ENCODE measurements at regions not wholly inside any gene's neighbourhood (a gene's known extent, or its start where the extent isn't known, plus 50 kb on each side); places are given as distances from the start of the nearest gene placed in this dataset.

DNA sequence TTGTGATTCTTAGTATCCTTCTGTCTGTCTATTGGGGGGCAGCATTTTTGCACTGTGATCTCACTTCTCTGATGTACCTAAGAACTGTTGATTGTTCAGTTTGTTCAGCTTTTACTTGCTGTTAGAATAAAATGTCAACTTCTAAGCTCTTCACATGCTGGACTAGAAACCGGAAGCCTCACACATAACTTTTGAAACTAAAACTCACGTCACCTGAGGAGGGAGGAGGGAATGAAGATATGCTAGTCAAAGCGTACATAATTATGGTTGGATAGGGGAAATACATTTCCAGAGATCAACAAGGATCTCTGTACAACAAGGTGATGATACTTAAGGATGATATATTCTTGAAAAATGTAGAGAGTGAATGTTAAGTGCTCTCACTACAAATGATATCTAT, 609.7 kb downstream of the INHBA start:
- H3K9me3 ChIP-seq (ENCODE audit: control insufficient read depth in 1 of 2, low read length in 2 of 2) = no peaks in the 10 kb centered on the region
- H3K27ac ChIP-seq (ENCODE audit: low read depth, low read length) = no peak overlapping the region
- no peak overlapping the region for H3K9ac ChIP-seq (ENCODE audit: low read depth in 1 of 2, low read length in 2 of 2)
- no peak overlapping the region for H3K4me3 ChIP-seq (ENCODE audit: low read depth in 1 of 2, low read length in 2 of 2)
- no peaks in the 10 kb centered on the region for H3K27me3 ChIP-seq (ENCODE audit: control insufficient read depth in 1 of 2, insufficient read depth in 2 of 2, low read length in 2 of 2)
- H3K4me1 ChIP-seq (ENCODE audit: control insufficient read depth in 1 of 2, insufficient read depth in 2 of 2, low read length in 2 of 2) = no peaks in the 10 kb centered on the region
- no peaks in the 10 kb centered on the region for H3K36me3 ChIP-seq (ENCODE audit: control insufficient read depth in 1 of 2, insufficient read depth in 2 of 2, low read length in 2 of 2)

DNA sequence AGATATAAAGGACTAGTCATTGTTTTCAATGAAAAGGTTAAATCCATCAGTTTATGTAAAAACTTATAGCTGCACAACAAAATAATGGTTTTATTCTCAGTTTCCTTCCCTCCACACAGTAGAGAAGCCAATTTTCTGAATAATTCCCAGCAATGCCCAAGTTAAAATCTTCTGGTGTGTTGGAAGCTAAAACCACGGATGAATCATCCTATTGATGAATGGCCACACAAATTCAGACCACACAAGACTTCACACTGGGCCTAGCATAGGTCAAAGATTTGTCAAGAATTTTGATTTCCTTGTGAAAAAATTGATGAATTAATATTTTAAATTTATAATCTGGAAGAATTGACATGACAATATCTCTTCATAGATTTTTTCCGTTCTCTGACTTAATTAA, 617.6 kb downstream of the INHBA start:
- no peaks in the 10 kb centered on the region for H3K9me3 ChIP-seq (ENCODE audit: control insufficient read depth in 1 of 2, low read length in 2 of 2)
- H3K4me3 ChIP-seq (ENCODE audit: low read depth in 1 of 2, low read length in 2 of 2) = no peak overlapping the region
- no peaks in the 10 kb centered on the region for H3K4me1 ChIP-seq (ENCODE audit: control insufficient read depth in 1 of 2, insufficient read depth in 2 of 2, low read length in 2 of 2)
- H3K9ac ChIP-seq (ENCODE audit: low read depth in 1 of 2, low read length in 2 of 2) = no peak overlapping the region
- no peak overlapping the region for H3K27ac ChIP-seq (ENCODE audit: low read depth, low read length)
- H3K27me3 ChIP-seq (ENCODE audit: control insufficient read depth in 1 of 2, insufficient read depth in 2 of 2, low read length in 2 of 2) = no peaks in the 10 kb centered on the region
- H3K36me3 ChIP-seq (ENCODE audit: control insufficient read depth in 1 of 2, insufficient read depth in 2 of 2, low read length in 2 of 2) = no peaks in the 10 kb centered on the region

DNA sequence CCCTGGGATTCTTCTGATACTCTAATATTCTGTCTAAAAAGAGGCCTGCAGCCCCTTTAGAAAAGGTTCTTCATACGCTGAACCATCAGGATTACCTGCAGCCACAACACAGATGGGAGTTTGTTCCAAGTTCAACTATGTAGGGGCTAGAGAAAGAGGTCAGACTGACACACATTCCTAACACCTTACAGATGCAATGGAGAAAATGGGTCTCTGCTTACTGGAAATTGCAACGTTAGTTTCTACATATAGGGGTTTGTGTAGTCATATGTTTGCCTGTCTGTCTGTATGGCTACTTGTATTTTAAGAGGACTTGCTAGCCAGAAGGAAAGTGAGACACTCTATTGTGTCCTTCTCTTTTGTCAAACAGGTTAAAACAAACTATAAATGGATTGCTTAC, 618.5 kb downstream of the INHBA start:
- no peak overlapping the region for H3K4me3 ChIP-seq (ENCODE audit: low read depth in 1 of 2, low read length in 2 of 2)
- no peak overlapping the region for H3K27ac ChIP-seq (ENCODE audit: low read depth, low read length)
- no peaks in the 10 kb centered on the region for H3K36me3 ChIP-seq (ENCODE audit: control insufficient read depth in 1 of 2, insufficient read depth in 2 of 2, low read length in 2 of 2)
- H3K4me1 ChIP-seq (ENCODE audit: control insufficient read depth in 1 of 2, insufficient read depth in 2 of 2, low read length in 2 of 2) = no peaks in the 10 kb centered on the region
- no peaks in the 10 kb centered on the region for H3K27me3 ChIP-seq (ENCODE audit: control insufficient read depth in 1 of 2, insufficient read depth in 2 of 2, low read length in 2 of 2)
- no peaks in the 10 kb centered on the region for H3K9me3 ChIP-seq (ENCODE audit: control insufficient read depth in 1 of 2, low read length in 2 of 2)
- no peak overlapping the region for H3K9ac ChIP-seq (ENCODE audit: low read depth in 1 of 2, low read length in 2 of 2)

DNA sequence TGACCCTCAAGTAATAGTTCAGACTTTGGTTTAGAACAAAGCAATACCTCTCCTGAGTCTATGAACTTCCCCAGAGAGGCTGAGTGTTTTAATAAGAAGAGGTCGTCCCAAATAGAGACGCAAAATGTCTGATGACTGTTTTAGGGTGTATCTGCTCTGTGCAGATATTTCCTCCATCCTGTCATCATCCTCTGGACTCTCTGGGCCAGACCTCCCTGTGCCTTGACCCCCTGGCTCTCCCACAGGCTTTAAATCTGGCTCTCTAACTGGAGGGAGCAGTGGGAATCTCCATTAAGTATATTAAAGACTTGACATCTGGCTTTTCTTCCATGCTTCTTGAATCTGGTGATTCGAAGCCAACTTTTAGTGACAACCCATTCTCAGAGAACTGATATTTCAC, 633.3 kb downstream of the INHBA start:
- Histone ChIP-seq H3K27ac (ENCODE audit: low read depth, low read length) (no peak overlapping the region), H3K27me3 (ENCODE audit: control insufficient read depth in 1 of 2, insufficient read depth in 2 of 2, low read length in 2 of 2) (no peaks in the 10 kb centered on the region), H3K9me3 (ENCODE audit: control insufficient read depth in 1 of 2, low read length in 2 of 2) (no peaks in the 10 kb centered on the region), H3K4me3 (ENCODE audit: low read depth in 1 of 2, low read length in 2 of 2) (no peak overlapping the region), H3K36me3 (ENCODE audit: control insufficient read depth in 1 of 2, insufficient read depth in 2 of 2, low read length in 2 of 2) (no peaks in the 10 kb centered on the region), H3K4me1 (ENCODE audit: control insufficient read depth in 1 of 2, insufficient read depth in 2 of 2, low read length in 2 of 2) (no peaks in the 10 kb centered on the region), H3K9ac (ENCODE audit: low read depth in 1 of 2, low read length in 2 of 2) (no peak overlapping the region)

DNA sequence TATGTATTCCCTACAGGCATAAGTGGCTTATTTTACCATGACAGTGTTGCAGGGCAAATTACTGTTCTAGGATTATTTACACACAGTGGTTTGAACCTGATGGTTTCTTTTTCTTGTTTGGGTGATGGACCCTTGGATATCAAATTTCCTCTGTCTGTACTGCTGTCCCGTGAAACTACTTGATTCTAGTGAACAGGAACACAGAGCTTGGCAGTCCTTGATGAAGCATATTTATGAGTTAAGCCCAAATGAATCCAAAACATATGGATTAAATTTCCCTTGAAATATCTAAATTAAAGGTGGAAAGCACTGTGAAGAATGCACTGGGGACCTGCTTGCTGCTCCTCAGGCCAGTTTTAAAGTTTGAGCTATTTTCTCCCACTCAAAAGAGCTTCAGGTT, 635.3 kb downstream of the INHBA start:
- H3K27ac ChIP-seq (ENCODE audit: low read depth, low read length) = no peak overlapping the region
- no peaks in the 10 kb centered on the region for H3K9me3 ChIP-seq (ENCODE audit: control insufficient read depth in 1 of 2, low read length in 2 of 2)

DNA sequence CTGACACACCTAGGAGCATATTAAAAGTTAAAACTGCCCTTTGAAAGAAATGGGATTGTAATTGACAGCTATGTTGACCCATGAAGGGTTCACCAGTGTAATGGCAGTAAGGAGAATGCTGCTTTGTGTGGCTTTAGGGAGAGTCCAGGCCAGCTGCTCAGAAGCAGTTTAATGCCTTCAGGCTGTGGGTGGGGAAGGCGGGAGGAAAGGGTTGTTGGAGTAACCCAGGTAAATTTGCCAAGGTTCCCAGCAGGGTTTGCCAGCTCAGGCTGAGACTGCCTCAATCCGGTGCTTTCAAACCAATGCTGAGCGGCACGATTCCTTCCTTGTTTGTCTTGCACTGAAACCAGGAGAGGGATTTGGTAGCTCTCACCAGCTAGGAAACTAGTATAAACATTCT, 637.2 kb downstream of the INHBA start:
- Histone ChIP-seq H3K9ac (ENCODE audit: low read depth in 1 of 2, low read length in 2 of 2) (no peak overlapping the region), H3K27me3 (ENCODE audit: control insufficient read depth in 1 of 2, insufficient read depth in 2 of 2, low read length in 2 of 2) (no peaks in the 10 kb centered on the region), H3K27ac (ENCODE audit: low read depth, low read length) (no peak overlapping the region), H3K4me1 (ENCODE audit: control insufficient read depth in 1 of 2, insufficient read depth in 2 of 2, low read length in 2 of 2) (no peaks in the 10 kb centered on the region), H3K4me3 (ENCODE audit: low read depth in 1 of 2, low read length in 2 of 2) (no peak overlapping the region), H3K9me3 (ENCODE audit: control insufficient read depth in 1 of 2, low read length in 2 of 2) (no peaks in the 10 kb centered on the region), H3K36me3 (ENCODE audit: control insufficient read depth in 1 of 2, insufficient read depth in 2 of 2, low read length in 2 of 2) (no peaks in the 10 kb centered on the region)

More for the DNA sequence above, 635.3 kb downstream of the INHBA start:
- H3K36me3 ChIP-seq (ENCODE audit: control insufficient read depth in 1 of 2, insufficient read depth in 2 of 2, low read length in 2 of 2) = no peaks in the 10 kb centered on the region
- no peak overlapping the region for H3K4me3 ChIP-seq (ENCODE audit: low read depth in 1 of 2, low read length in 2 of 2)
- no peak overlapping the region for H3K9ac ChIP-seq (ENCODE audit: low read depth in 1 of 2, low read length in 2 of 2)
- no peaks in the 10 kb centered on the region for H3K27me3 ChIP-seq (ENCODE audit: control insufficient read depth in 1 of 2, insufficient read depth in 2 of 2, low read length in 2 of 2)
- H3K4me1 ChIP-seq (ENCODE audit: control insufficient read depth in 1 of 2, insufficient read depth in 2 of 2, low read length in 2 of 2) = no peaks in the 10 kb centered on the region

DNA sequence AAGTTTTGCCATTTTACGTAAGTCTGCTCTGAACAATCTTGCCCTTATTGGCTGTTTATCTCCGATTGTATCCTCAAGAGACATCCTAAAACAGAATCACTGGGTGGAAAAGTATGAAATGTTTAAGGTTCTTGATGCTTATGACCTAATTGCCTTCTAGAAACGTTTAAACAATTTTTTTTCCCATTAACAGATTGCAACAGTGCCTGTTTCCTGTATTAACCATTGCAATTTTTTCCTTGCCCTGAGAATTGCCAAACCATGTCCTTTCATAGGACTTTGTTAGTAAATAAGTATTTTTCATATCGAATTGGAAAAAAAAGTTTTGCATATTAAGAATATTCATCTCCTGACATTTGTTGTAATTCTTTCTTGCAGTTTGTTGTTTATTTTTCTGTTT, 639.8 kb downstream of the INHBA start:
- no peaks in the 10 kb centered on the region for H3K36me3 ChIP-seq (ENCODE audit: control insufficient read depth in 1 of 2, insufficient read depth in 2 of 2, low read length in 2 of 2)
- H3K9me3 ChIP-seq (ENCODE audit: control insufficient read depth in 1 of 2, low read length in 2 of 2) = no peaks in the 10 kb centered on the region
- H3K4me1 ChIP-seq (ENCODE audit: control insufficient read depth in 1 of 2, insufficient read depth in 2 of 2, low read length in 2 of 2) = peaks cover 0 to 3% of the 10 kb centered on the region in 2 donors
- no peak overlapping the region for H3K27ac ChIP-seq (ENCODE audit: low read depth, low read length)
- no peaks in the 10 kb centered on the region for H3K27me3 ChIP-seq (ENCODE audit: control insufficient read depth in 1 of 2, insufficient read depth in 2 of 2, low read length in 2 of 2)
- H3K4me3 ChIP-seq (ENCODE audit: low read depth in 1 of 2, low read length in 2 of 2) = no peak overlapping the region
- no peak overlapping the region for H3K9ac ChIP-seq (ENCODE audit: low read depth in 1 of 2, low read length in 2 of 2)

DNA sequence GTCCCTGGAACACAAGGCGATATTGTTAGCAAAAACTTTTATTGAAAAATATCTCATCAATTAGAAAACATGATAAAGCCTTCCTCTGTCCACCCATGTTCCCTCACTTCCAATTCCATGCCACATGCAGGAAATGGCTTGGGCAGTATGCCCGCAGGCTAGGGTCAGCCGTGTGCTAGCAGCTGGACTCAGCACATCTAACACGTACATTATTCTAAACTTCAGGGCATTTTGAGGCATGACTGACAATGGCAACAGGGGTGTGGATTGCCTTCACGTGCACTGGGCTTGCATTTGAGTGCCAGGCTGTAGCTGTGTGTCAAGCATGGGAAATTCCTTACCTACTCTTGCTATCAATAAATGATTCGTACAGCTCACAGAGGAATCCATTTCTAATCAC, 642.1 kb downstream of the INHBA start:
- Histone ChIP-seq H3K4me1 (ENCODE audit: control insufficient read depth in 1 of 2, insufficient read depth in 2 of 2, low read length in 2 of 2) (peaks cover 0 to 3% of the 10 kb centered on the region in 2 donors), H3K27ac (ENCODE audit: low read depth, low read length) (no peak overlapping the region), H3K9ac (ENCODE audit: low read depth in 1 of 2, low read length in 2 of 2) (no peak overlapping the region), H3K36me3 (ENCODE audit: control insufficient read depth in 1 of 2, insufficient read depth in 2 of 2, low read length in 2 of 2) (no peaks in the 10 kb centered on the region), H3K4me3 (ENCODE audit: low read depth in 1 of 2, low read length in 2 of 2) (no peak overlapping the region), H3K9me3 (ENCODE audit: control insufficient read depth in 1 of 2, low read length in 2 of 2) (no peaks in the 10 kb centered on the region), H3K27me3 (ENCODE audit: control insufficient read depth in 1 of 2, insufficient read depth in 2 of 2, low read length in 2 of 2) (no peaks in the 10 kb centered on the region)

DNA sequence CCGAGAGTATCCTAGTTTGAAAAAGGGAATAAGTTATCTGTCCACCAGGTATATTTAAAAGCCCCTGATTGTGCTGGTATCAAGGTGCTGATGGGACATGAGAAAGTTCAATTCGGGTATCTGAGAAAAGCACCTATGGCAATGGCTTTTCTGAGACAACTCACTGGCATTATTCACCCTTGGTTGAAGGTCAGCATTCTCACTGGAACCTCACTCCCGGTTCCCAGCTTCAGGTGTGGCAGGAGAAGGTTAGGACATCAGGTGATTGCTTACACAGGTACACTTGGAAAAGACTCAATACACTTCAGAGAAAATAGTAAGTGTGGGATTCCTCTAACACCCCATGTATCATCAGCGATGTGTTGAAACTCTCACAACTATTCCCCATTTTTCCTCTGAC, 643.1 kb downstream of the INHBA start:
- Histone ChIP-seq H3K4me3 (ENCODE audit: low read depth in 1 of 2, low read length in 2 of 2) (no peak overlapping the region), H3K27ac (ENCODE audit: low read depth, low read length) (no peak overlapping the region), H3K36me3 (ENCODE audit: control insufficient read depth in 1 of 2, insufficient read depth in 2 of 2, low read length in 2 of 2) (no peaks in the 10 kb centered on the region), H3K27me3 (ENCODE audit: control insufficient read depth in 1 of 2, insufficient read depth in 2 of 2, low read length in 2 of 2) (no peaks in the 10 kb centered on the region), H3K9me3 (ENCODE audit: control insufficient read depth in 1 of 2, low read length in 2 of 2) (no peaks in the 10 kb centered on the region), H3K4me1 (ENCODE audit: control insufficient read depth in 1 of 2, insufficient read depth in 2 of 2, low read length in 2 of 2) (peaks cover 0 to 3% of the 10 kb centered on the region in 2 donors), H3K9ac (ENCODE audit: low read depth in 1 of 2, low read length in 2 of 2) (no peak overlapping the region)

DNA sequence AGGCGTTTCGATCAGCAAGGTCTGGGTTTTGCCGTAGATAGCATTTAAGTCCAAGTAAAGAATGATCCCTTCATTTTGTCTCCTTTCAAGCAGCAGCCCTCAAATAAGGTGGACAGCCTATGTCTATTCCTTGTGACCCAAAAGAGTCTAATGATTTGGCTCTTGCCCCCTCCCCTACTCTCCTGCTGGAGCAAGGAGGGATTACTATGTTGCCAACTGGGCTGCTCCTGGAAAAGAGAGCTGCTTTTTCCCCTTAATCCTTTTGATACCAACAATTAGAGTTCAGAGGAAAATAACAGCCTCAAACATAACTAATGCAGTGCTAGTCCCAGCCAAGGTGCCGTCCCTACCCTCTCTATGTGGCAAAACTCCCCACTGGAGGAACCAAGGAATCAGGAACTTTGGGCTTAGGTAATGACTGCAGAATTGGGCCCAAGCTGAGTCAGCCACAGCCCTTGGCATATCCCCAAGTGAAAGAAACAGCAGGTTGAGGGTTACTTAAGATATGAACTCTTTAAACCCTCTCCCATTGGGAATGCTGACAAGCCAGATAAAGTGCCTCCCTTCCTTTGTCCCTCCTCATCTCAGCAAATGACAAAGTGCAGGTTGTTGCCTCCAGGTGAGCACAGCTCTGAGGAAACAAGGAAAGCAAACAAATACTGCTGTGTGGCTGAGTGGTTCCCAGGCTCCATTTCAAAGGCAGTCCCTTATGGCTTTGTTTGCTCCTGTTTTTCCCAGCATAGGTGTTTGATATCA, 643.7 kb downstream of the INHBA start:
- H3K9me3 ChIP-seq (ENCODE audit: control insufficient read depth in 1 of 2, low read length in 2 of 2) = no peaks in the 10 kb centered on the region
- no peak overlapping the region for H3K27ac ChIP-seq (ENCODE audit: low read depth, low read length)
- no peak overlapping the region for H3K9ac ChIP-seq (ENCODE audit: low read depth in 1 of 2, low read length in 2 of 2)
- no peaks in the 10 kb centered on the region for H3K27me3 ChIP-seq (ENCODE audit: control insufficient read depth in 1 of 2, insufficient read depth in 2 of 2, low read length in 2 of 2)
- no peaks in the 10 kb centered on the region for H3K36me3 ChIP-seq (ENCODE audit: control insufficient read depth in 1 of 2, insufficient read depth in 2 of 2, low read length in 2 of 2)
- no peak overlapping the region for H3K4me3 ChIP-seq (ENCODE audit: low read depth in 1 of 2, low read length in 2 of 2)
- peaks cover 0 to 3% of the 10 kb centered on the region in 2 donors for H3K4me1 ChIP-seq (ENCODE audit: control insufficient read depth in 1 of 2, insufficient read depth in 2 of 2, low read length in 2 of 2)

Measured in duodenal mucosa (tissue), 2 donors.